ENCODE measurements at regions not wholly inside any gene's neighbourhood (a gene's known extent, or its start where the extent isn't known, plus 50 kb on each side); places are given as distances from the start of the nearest gene placed in this dataset.

DNA sequence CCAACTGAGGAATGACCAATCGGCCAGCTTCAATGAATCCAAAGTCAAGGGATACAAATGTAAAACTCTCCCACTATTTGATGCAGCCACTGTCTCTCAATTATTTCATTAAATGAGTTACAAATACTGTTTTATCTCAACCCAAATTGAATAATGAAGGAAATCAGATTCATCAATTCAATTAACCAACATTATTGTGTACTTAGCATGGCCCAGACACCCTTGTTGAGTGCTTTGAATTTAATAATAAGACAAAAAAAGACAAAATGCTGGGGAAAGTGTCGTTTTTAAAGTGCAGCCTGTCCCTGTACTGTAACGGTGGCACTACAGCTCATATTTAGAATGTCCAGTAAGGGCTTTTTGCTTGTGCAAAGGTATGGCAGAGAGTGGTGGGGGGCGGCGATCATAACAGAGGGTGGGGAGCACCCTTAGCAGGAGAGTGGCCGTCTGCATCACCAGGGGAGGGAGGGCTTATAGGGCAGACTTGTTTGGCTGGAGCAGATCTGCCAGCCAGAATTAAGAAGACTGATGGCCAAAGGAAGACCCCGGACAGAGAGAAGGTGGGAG is 123.8 kb upstream of the GALNT2 start (continued):
- no peak for TF ChIP-seq RBBP5 (IDR thresholded peaks at IDR 0.05; ENCODE audit: borderline replicate concordance, low read depth, low read length)
- TF ChIP-seq POLR2AphosphoS5 (IDR thresholded peaks at IDR 0.05; ENCODE audit: low read depth, low read length), result no peak
- no peak for TF ChIP-seq KDM4A (IDR thresholded peaks at IDR 0.05; ENCODE audit: low read depth, low read length, severe bottlenecking)
- TF ChIP-seq RFX5 (IDR thresholded peaks at IDR 0.05; ENCODE audit: borderline replicate concordance, low read depth, low read length), result no peak
- no peak for TF ChIP-seq POU5F1 (IDR thresholded peaks at IDR 0.05; ENCODE audit: low read depth, low read length)
- TF ChIP-seq, protein P1, sequence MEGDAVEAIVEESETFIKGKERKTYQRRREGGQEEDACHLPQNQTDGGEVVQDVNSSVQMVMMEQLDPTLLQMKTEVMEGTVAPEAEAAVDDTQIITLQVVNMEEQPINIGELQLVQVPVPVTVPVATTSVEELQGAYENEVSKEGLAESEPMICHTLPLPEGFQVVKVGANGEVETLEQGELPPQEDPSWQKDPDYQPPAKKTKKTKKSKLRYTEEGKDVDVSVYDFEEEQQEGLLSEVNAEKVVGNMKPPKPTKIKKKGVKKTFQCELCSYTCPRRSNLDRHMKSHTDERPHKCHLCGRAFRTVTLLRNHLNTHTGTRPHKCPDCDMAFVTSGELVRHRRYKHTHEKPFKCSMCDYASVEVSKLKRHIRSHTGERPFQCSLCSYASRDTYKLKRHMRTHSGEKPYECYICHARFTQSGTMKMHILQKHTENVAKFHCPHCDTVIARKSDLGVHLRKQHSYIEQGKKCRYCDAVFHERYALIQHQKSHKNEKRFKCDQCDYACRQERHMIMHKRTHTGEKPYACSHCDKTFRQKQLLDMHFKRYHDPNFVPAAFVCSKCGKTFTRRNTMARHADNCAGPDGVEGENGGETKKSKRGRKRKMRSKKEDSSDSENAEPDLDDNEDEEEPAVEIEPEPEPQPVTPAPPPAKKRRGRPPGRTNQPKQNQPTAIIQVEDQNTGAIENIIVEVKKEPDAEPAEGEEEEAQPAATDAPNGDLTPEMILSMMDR (IDR thresholded peaks at IDR 0.05; ENCODE audit: control extremely low read depth in 1 of 3, insufficient read depth in 1 of 3, low read depth in 1 of 3, low read length in 3 of 3), result no peak
